ENCODE measurements at regions not wholly inside any gene's neighbourhood (a gene's known extent, or its start where the extent isn't known, plus 50 kb on each side); places are given as distances from the start of the nearest gene placed in this dataset.

DNA sequence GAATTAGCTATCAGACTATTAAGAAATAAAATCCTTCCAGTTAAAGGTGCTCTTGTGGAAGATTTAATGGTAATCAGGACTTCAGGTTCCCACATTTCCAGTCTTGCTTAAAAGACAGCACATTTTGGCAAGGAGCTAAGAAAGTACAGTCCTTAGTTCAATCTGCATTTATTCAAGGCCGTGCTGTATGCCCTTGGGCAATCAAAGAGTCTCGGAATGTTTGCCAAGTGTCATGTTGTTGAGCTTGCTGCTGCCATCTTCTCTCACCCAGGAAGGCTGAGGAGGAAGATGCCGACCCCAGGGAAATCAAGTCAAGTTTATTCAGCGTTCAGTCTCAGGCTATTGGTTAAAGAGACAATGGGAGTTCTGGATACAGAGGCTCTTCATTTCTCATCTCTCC lies 388.1 kb upstream of the IGFBP7 start:
- intact Hi-C loops (cut with DNase I) = no loop called here
- ATAC-seq = no peak
- no peak for DNase-seq (ENCODE audit: missing footprints)

DNA sequence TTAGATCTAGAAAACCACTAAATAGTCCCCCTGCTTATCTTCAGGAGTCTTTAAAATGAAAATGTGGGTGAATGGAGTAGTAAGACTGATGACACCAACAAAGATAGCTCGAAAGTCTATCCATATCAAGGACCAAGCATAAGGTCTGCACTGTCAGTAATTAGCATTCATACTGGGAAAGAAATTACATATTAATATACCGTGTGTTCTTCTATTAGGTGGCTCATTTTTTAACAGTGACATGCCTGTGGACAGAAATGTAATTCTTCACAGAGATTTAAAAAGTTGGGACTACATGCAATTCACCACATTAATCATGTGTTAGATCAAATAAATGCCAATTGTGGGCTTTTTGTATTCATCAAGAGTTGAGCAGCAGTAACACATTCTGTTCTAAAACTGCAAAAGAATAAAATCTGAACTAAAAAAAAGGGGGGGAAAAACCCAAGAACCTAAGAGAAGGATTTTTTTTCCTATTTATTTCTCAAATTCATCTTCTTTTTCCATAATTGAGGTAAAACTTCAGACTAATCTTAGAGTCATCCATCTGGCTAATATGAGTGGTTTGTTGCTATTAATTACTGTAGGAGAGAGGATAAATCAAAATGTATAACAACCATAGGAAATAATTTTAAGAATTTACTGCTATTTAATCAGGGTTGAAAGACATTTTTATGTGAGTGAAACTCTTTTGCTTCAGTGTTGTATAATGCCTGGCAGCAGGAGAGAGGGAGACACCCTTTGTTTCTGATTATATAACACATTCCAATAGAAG lies 386.7 kb upstream of the IGFBP7 start:
- no peak for DNase-seq (ENCODE audit: missing footprints)
- intact Hi-C loops (cut with DNase I) = loop anchor here (2.0 kb wide), 1 partner anchor 238 kb away; no protein-coding TSS in a partner anchor
- no peak for ATAC-seq

DNA sequence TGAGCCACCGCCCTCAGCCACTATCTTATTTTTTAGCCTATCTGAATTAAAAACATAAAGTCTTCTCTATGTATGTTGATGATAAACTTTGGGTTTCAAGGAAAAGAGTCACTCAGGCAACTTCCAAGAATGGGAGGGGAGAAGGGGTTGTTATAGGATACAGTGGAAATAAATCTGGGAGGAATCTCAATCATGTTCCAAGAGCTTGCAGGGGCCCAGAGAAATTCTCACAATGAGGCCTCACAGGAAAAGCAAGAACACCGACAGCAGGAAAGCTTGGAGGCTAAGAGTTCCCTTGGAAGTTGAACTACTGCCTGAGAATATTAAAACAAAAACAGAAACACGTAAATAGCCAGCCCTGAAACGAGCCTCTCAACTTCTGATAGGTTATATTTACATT lies 384.6 kb upstream of the IGFBP7 start:
- ATAC-seq = no peak
- intact Hi-C loops (cut with DNase I) = no loop called here

DNA sequence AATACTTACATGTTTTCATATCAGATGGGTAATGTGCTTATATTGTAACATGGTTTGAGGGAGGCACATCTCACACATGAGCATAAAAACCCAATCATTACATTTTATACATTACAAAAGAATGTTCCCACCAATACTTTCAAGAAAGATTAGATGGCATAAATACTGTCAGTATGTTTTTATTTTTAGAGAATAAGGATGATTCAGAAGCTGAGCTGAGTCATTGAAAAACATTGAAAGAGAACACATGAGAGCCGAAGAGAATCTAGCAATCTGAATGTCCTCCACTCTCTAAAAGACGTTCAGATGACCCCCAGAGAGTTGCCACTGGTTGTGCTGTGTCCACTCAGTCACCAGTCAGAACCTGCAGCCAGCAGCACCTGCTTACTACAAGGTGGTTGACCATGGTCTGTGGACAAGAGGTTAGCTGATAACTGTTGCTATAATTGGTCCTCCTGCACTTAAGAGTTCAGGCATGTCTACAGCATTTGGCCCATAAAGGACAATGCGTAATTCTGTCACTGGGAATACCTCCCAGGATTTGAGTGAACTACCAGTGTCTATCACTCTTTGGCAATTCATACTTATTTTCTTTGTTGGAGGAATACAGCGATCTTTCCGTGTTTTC lies 382.2 kb upstream of the IGFBP7 start:
- DNase-seq (ENCODE audit: missing footprints) = no peak
- peak; percentile 81 for ATAC-seq
- intact Hi-C loops (cut with DNase I) = no loop called here

More for the DNA sequence above, 384.6 kb upstream of the IGFBP7 start:
- DNase-seq (ENCODE audit: missing footprints) = no peak

DNA sequence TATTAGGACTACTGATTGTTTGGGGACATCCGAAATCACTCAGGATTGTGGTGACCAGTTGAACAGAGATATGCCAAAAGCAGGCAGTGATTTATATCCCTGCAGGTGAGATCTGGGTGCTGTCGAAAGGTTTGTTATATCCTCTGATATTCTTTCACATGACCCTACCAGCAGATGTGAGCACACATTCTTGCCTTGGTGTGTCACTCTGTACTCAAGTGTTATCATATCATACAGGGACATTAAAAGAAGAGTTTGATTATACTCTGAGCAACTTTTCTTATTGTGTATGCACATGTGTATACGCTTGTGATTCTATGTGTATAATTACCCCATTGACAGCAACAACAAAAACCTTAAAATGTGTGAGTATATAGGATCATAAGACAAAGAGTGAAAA lies 381.2 kb upstream of the IGFBP7 start:
- DNase-seq (ENCODE audit: missing footprints) = no peak
- ATAC-seq = no peak
- intact Hi-C loops (cut with DNase I) = loop anchor here (2.0 kb wide), 1 partner anchor 49 kb away; no protein-coding TSS in a partner anchor

DNA sequence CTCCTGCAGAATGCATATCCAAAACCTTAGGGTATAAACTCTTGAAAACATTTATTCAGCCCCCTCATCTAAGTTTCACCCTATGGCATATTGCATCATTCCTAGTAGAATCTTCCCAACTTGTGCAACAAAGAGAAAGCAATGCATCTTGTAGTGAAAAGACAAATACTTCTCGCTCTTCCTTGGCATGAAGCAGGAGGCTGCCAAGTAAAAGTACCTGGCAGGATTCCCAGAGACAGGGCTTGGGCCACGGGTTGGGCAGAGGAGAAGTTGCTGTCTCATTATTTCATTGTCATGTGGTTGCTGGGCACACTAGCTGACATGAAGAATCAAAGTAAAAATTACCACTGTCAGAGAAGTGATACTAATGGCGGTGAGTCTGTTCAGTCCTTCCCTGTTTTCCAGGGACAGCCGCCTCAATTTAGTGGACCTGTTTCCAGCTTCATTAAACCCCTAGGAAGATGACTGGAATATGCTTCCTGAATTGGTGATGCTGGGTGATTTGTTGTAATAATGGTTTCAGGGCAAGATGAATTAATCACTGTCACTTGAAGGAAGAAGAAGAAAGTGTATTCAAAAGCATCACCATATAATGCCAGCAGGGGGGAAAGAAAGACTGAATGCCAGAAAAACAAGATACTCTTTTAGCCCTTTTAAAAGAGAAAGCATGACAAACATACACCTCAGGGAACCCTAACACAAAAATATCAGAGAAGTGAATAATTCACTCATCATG lies 380.5 kb upstream of the IGFBP7 start:
- no peak for DNase-seq (ENCODE audit: missing footprints)
- intact Hi-C loops (cut with DNase I) = loop anchor here (2.0 kb wide), 1 partner anchor 48 kb away; no protein-coding TSS in a partner anchor
- peak; percentile 32 for ATAC-seq

DNA sequence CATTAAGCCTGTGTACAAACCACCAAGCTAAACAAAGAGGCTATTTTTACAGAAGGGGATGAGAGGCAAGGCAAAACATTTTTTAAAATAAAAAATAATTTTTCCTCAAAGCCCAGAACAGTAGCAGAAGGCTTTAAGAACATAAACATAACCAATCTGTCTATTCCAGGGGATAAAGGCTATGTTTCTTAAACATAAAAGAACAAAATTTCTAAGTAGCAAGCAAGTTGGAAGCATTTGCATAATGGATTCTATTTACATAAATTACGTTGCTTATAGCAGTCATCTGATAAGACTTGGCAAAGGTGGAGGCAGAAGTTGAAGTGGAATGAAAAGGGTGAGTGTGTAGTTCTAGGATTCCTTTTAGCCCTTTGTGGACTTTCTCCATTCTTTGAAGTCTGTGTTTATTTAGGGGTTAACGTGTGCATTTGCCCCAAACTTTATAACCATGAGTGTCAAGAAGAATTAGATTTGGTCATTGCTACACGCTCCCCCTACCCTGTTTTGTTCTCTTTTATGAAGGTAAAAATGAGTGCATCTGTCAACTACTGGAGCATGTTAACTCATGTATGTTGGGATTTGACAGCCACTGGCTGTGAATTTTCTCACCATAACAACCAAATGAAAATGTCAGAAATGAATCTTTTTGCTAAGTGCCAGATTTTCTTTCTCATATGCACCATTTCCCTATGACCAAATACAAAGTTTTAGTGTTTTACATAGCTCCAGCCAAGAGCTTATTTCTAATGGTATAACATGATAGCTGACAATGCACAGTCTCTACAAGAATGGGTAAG lies 378.4 kb upstream of the IGFBP7 start:
- no peak for ATAC-seq
- intact Hi-C loops (cut with DNase I) = no loop called here
- DNase-seq (ENCODE audit: missing footprints) = no peak

DNA sequence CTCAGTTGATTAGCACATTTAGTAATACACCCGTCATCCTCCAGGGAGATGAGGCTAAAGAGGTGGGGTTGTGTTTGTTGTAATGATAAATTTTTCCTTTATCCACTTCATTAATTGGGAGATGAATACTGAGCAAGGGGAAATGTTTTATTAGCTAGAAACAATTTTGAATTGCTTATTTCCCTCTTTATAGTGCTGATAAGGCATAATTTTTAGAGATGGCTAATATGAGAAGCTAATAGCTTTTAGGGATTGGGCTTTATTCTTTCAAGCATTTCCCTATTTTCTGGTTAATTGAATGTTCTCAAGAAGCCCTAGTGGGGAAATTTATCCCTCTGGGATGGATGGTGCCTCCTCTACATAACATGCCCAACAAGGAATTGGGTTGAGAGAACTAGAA lies 365.2 kb upstream of the IGFBP7 start:
- no peak for ATAC-seq
- intact Hi-C loops (cut with DNase I) = no loop called here
- no peak for DNase-seq (ENCODE audit: missing footprints)

DNA sequence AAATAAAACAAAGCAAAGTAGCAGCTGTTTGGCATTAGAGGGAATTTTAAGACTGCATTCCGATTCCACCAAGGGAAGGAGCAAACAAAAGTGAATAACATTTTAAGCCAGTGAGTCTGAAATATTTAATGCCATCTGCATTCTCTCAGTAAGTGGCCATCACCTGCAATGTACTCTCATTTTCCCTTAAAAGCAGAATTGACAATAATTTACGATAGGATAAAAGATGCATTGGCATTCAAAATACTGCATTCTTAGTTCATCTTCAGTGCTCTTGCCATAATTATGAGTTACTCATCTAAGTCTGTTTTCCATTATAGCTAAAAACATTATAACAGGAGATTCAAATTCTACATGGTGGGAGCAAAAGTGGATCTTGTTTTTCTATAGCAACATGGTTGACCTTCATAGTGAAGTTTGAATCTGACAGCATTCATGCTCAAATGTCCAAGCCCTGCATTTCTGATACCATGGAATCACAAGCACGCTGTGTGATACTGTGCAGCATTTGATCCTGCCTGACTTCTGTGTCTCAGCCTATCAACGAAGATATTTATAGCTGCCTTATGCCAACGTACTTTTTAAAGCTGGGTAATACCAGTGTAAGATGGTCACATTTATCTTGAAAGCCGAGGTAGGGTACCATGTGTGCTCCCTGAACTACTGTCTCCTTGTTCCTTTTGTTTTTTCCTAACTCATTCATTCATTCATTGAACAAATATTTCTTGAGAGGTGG lies 355.3 kb upstream of the IGFBP7 start:
- ATAC-seq = peak; percentile 83
- DNase-seq (ENCODE audit: missing footprints) = no peak
- intact Hi-C loops (cut with DNase I) = no loop called here

DNA sequence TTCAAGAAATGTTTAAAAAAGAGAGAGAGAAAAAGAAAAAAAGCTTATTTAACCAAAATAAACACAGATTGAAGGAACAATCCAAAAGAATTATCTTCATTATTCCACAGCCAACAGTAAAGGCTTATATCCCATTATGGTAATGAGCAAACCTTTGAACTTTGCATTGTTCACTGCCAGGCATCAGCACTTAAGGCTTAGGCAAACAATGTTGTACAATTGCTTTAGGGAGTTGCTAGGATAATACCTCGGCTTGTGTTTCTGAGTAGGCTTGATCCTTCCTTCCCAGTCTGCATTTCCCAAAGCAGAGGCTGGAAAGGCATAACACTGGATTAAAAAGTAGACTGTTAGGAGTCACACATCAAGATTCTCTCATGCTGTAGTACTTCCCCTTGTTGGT lies 352.7 kb upstream of the IGFBP7 start:
- ATAC-seq = no peak
- no peak for DNase-seq (ENCODE audit: missing footprints)
- intact Hi-C loops (cut with DNase I) = no loop called here

DNA sequence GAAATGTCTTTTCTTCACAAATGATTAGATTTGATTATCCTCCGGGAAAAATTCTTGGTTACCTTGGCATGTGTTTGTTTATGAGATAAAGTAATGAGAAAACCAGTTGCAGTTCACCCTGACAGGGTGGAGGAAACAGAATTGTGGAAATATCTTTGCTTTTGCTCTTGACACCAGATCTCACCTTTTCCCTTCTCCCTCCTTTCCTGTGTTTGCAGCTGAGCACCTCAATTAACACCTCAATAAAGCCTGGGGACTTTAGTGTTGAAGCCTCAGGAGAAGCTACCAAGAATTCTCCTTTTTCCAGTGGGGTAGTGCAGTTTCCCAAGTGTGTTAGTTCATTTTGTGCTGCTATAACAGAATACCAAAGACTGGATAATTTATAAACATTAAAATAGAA lies 350.8 kb upstream of the IGFBP7 start:
- intact Hi-C loops (cut with DNase I) = no loop called here
- ATAC-seq = no peak
- DNase-seq (ENCODE audit: missing footprints) = no peak

DNA sequence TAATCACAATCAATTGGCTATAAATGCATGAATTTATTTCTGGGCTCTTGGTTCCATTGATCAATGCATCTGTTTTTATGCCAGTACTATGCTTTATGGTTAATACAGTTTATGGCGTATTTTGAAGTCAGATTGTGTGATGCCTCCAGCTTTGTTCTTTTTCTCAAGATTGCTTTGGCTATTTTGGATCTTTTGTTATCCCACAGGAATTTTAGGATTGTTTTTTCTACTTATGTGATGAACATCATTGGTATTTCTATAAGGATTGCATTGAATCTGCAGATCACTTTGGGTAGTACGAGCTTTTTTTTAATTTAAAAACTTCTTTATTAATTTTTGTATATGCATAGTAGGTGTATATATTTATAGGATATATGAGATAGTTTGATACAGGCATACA lies 338.7 kb upstream of the IGFBP7 start:
- ATAC-seq (no peak), DNase-seq (ENCODE audit: missing footprints) (no peak)
- intact Hi-C loops (cut with DNase I) = loop anchor here (10.0 kb wide), 1 partner anchor 616 kb away; no protein-coding TSS in a partner anchor

DNA sequence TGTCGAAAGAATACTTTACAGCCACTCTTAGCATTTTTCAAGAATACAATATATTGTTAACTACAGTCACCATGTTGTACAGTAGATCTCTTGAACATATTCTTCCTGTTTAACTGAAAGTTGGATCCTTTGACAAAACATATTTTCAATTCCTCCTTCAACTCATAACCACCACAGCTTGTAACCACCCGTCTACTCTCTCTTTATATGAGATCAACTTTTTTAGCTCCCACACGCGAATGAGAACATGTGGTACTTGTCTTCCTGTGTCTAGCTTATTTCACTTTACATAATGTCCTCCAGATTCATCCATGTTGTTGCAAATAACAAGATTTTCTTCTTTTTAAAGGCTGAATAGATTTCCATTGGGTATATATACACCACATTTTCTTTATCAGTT lies 338.3 kb upstream of the IGFBP7 start:
- no peak for DNase-seq (ENCODE audit: missing footprints)
- no peak for ATAC-seq

DNA sequence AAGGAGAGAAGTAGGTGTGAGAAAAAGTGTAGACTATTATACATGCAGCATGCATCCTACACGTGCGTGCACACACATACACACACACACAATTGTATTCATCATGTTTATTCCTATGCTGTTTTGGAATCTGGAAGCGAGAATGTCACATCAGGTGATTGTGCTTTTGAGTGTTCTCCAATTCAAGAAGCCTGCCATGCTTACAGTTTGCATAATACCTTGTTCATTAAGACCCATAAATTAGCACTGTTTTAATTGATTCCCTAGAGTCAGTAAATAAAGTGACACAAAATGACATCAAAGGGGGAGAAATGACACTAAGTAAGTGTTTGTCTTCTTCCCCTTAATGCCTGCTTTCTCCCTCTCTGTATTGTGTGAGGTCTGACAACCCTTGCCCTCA lies 336.1 kb upstream of the IGFBP7 start:
- DNase-seq (ENCODE audit: missing footprints) = no peak
- intact Hi-C loops (cut with DNase I) = loop anchor here (10.0 kb wide), 1 partner anchor 619 kb away; no protein-coding TSS in a partner anchor
- ATAC-seq = no peak

More for the DNA sequence above, 338.3 kb upstream of the IGFBP7 start:
- intact Hi-C loops (cut with DNase I) = loop anchor here (10.0 kb wide), 1 partner anchor 616 kb away; no protein-coding TSS in a partner anchor

DNA sequence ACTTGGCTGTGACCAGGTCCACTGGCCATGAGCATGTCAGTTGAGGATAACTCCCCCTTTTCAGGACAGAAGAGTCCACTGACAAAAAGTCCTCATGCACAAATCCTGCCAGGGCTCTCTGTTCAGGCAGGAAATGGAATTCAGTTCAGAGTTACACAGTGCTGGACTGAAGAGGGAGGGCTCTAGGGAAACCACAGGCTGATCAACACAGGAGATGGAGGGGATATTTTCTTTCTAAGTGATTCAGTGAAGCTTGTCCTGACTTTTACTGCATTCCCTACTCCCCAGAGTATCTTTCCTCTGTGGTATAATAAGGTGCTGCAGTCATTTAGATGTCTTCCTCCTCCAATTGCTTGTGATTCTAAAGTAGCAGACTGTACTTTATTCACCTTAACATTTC lies 335.5 kb upstream of the IGFBP7 start:
- DNase-seq (ENCODE audit: missing footprints) (no peak), ATAC-seq (no peak)
- intact Hi-C loops (cut with DNase I) = loop anchor here (10.0 kb wide), 1 partner anchor 619 kb away; no protein-coding TSS in a partner anchor

DNA sequence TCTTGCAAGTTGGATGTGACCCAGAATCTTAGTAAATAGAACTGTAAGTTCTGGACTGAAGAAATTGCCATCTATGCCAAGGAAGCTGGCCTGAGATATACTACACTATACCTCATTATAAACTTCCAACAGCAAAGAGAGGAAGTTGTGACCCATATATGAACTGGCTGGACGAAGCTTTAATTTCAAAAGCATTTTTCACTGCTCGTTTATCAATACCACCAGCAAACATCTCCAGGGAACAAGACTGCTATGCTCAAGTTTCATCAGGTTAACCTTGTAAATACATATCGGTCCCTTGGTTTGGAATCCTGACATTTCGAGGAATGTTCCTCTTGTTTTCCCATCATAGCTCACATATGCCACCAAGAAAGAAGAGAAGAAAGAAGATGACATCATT lies 334.5 kb upstream of the IGFBP7 start:
- ATAC-seq = no peak
- intact Hi-C loops (cut with DNase I) = loop anchor here (5.0 to 10.0 kb wide), 2 partner anchors 433 to 620 kb away; no protein-coding TSS in a partner anchor
- DNase-seq (ENCODE audit: missing footprints) = no peak

DNA sequence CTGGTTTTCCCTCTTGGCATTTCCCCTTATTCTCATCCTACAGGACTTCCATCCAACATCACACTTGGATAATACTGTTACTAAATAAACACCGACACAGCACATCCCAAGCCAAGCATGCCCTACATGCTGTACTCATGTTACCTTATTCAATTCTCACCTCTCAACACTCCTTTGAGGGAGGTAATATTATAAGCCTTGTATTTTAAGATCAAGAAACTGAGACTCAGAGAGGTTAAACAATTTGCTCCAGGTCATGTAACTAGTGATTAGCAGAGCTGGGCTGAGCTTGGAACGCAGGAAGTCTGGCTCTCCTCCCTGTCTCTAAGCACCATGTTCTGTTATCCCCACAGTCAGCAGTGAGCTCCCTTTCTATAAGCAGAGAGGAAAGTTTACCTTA lies 333.6 kb upstream of the IGFBP7 start:
- ATAC-seq (peak; percentile 61), DNase-seq (ENCODE audit: missing footprints) (no peak)

DNA sequence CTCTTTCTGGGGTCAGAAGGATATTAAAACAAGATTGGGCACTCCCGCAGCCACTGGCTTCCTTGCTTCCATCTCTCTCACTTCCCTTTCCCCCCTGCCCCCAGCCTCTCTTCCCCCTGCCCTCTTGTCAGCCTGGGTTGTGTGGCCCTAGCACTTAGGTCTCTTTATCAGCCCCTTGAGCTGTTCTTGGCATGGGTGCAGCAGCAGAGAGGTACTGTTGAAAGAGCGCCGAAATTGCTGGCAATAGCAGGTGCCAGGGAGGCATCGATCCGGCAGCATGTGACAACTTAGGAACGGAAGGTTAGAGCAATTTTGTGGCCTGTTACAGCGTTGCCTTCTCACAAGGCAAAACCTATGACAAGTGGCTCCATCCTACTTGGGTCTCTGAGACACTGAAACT lies 333.1 kb upstream of the IGFBP7 start:
- peak; percentile 92 for ATAC-seq
- DNase-seq (ENCODE audit: missing footprints) = peak; percentile 73
- intact Hi-C loops (cut with DNase I) = loop anchor here (1.0 to 10.0 kb wide), 5 partner anchors 47 to 621 kb away; no protein-coding TSS in a partner anchor

More for the DNA sequence above, 333.6 kb upstream of the IGFBP7 start:
- intact Hi-C loops (cut with DNase I) = loop anchor here (1.0 to 10.0 kb wide), 5 partner anchors 47 to 621 kb away; no protein-coding TSS in a partner anchor

Measured in Right ventricle myocardium inferior (tissue), 1 donor.